COR-L47 (cell line): ENCODE measurements at regions not wholly inside any gene's neighbourhood (a gene's known extent, or its start where the extent isn't known, plus 50 kb on each side); places are given as distances from the start of the nearest gene placed in this dataset.

Experiments used
- DNase-seq: peaks from one replicate; lab custom pipeline; 2025; lab: John Stamatoyannopoulos, UW

GRCh38 chr7:38086857-38087256, 91.2 kb upstream of the STARD3NL start:
- DNase-seq, result no peak

GRCh38 chr7:38102507-38102906, 75.5 kb upstream of the STARD3NL start:
- DNase-seq, result no peak

- peak; percentile 6 for DNase-seq
Observed at GRCh38 chr7:38105874-38106483, 72.1 kb upstream of the STARD3NL start.

GRCh38 chr7:38107486-38107893, 70.6 kb upstream of the STARD3NL start:
- DNase-seq, result peak; percentile 43

- DNase-seq, result no peak
Observed at GRCh38 chr7:38112075-38112474, 66.0 kb upstream of the STARD3NL start.

- no peak for DNase-seq
Observed at GRCh38 chr7:38120076-38120475, 58.0 kb upstream of the STARD3NL start.

- no peak for DNase-seq
Observed at GRCh38 chr7:38122501-38122900, 55.5 kb upstream of the STARD3NL start.

- DNase-seq, result no peak
Observed at GRCh38 chr7:38123494-38123893, 54.6 kb upstream of the STARD3NL start.

- DNase-seq, result no peak
Observed at GRCh38 chr7:38127216-38128207, 50.5 kb upstream of the STARD3NL start.
